Lower leg skin (tissue), 4 donors: ENCODE measurements at regions not wholly inside any gene's neighbourhood (a gene's known extent, or its start where the extent isn't known, plus 50 kb on each side); places are given as distances from the start of the nearest gene placed in this dataset.

Experiments used
- DNase-seq, 2 donors: peaks; one replicate each; pipeline ENCODE4 v3.0.0-alpha.2; 2019; ENCODE audit warnings: low spot score in 2 of 2
- H3K4me3 ChIP-seq: fragments of 200-600 bp; sonication (generic); 2 replicates; pipeline ENCODE4 v1.5.1; 2017; ENCODE audit warnings: mild to moderate bottlenecking, low read depth; ENCODE audit not compliant: poor library complexity, severe bottlenecking
- CTCF ChIP-seq, 3 donors: fragments of 450-650 bp; IDR thresholded peaks; one replicate each; pipeline ENCODE4 v1.5.1; 2016; ENCODE audit warnings: antibody characterized with exemption in 3 of 3, mild to moderate bottlenecking in 3 of 3, moderate library complexity in 2 of 3
- POLR2A ChIP-seq, 2 donors: fragments of 450-650 bp; IDR thresholded peaks; one replicate each; pipeline ENCODE4 v1.6.1; 2016 to 2017; ENCODE audit warnings: antibody characterized with exemption in 2 of 2, mild to moderate bottlenecking in 1 of 2, moderate library complexity in 1 of 2
- WGBS, 2 donors: methylation state at CpG; one replicate each; pipeline ENCODE4 v1.1.5; 2018; 5-methylcytosine and 5-hydroxymethylcytosine counted together
- intact Hi-C: fragments of 100-400 bp; cut with DNase I; formaldehyde crosslinking; loops from one replicate; pipeline ENCODE4 v1.15.0; 2023; ENCODE audit warnings: low total_unique reads

- no peak overlapping the region for H3K4me3 ChIP-seq
- TF ChIP-seq CTCF (IDR thresholded peaks at IDR 0.05) (no peak), POLR2A (IDR thresholded peaks at IDR 0.05) (no peak)
- intact Hi-C loops, result no loop called here
- 82 to 83% methylated on average over 5 to 6 of the region's 6 CpGs for WGBS, 2 donors
- DNase-seq, result no peak
These were observed 101.3 kb upstream of the ATP11B start for GRCh38 chr3:182692021-182692420.

- intact Hi-C loops, result no loop called here
- no peak for DNase-seq
- TF ChIP-seq POLR2A (IDR thresholded peaks at IDR 0.05) (no peak), CTCF (IDR thresholded peaks at IDR 0.05) (no peak)
- no peak overlapping the region for H3K4me3 ChIP-seq
- 87% methylated on average over 1 of the region's 1 CpG for WGBS, 2 donors
These were observed 100.6 kb upstream of the ATP11B start for GRCh38 chr3:182692695-182693094.

- intact Hi-C loops, result no loop called here
- DNase-seq, result no peak
- no peak overlapping the region for H3K4me3 ChIP-seq
- TF ChIP-seq CTCF (IDR thresholded peaks at IDR 0.05), result no peak
- 90% methylated on average over 3 of the region's 3 CpGs for WGBS, 2 donors
These were observed 99.6 kb upstream of the ATP11B start for GRCh38 chr3:182693723-182694122.

GRCh38 chr3:182696916-182697315 is 96.4 kb upstream of the ATP11B start:
- TF ChIP-seq POLR2A (IDR thresholded peaks at IDR 0.05), result no peak
- TF ChIP-seq CTCF (IDR thresholded peaks at IDR 0.05), result no peak
- DNase-seq, result no peak
- WGBS, 2 donors, result 69% methylated on average over 3 of the region's 3 CpGs
- no peak overlapping the region for H3K4me3 ChIP-seq
- intact Hi-C loops, result no loop called here

GRCh38 chr3:182697345-182697919 is 95.9 kb upstream of the ATP11B start:
- no peak for TF ChIP-seq CTCF (IDR thresholded peaks at IDR 0.05)
- TF ChIP-seq POLR2A (IDR thresholded peaks at IDR 0.05), result no peak
- intact Hi-C loops, result no loop called here
- DNase-seq, result no peak
- WGBS, 2 donors, result 57 to 58% methylated on average over 12 of the region's 12 CpGs
- H3K4me3 ChIP-seq, result no peak overlapping the region

GRCh38 chr3:182698078-182698477 is 95.2 kb upstream of the ATP11B start:
- no peak for TF ChIP-seq CTCF (IDR thresholded peaks at IDR 0.05)
- no peak for TF ChIP-seq POLR2A (IDR thresholded peaks at IDR 0.05)
- no peak overlapping the region for H3K4me3 ChIP-seq
- DNase-seq, result no peak
- intact Hi-C loops, result no loop called here
- 80 to 84% methylated on average over 2 of the region's 2 CpGs for WGBS, 2 donors
